Panc1 (cell line): ENCODE measurements at regions not wholly inside any gene's neighbourhood (a gene's known extent, or its start where the extent isn't known, plus 50 kb on each side); places are given as distances from the start of the nearest gene placed in this dataset.

ENCODE experiments used
- ATAC-seq: fragments of 200-7000 bp; cut with Tn5 transposase; 2 replicates; pipeline ENCODE4 v1.9.1; 2020; ENCODE audit warnings: mild to moderate bottlenecking, moderate library complexity
- BruUV-seq: library from RNA; stranded (reverse); fragments of 400-500 nt; replicated peaks from 2 replicates; lab custom pipeline; 2021; lab: Mats Ljungman, UMichigan
- CTCF ChIA-PET: fragments of 300-600 bp; sonication (Branson Sonifier 250); formaldehyde crosslinking; loops from one replicate; lab custom pipeline; 2022; ENCODE audit warnings: antibody characterized with exemption; lab: Charles Lee
- POLR2A ChIA-PET: fragments of 300-600 bp; sonication (Branson Sonifier 250); formaldehyde crosslinking; loops from one replicate; lab custom pipeline; 2022; ENCODE audit warnings: antibody characterized with exemption; lab: Charles Lee
- DNase-seq: peaks from one replicate; pipeline ENCODE4 v3.0.0-alpha.2; 2010; ENCODE audit warnings: low read depth, low spot score
- H3K27ac ChIP-seq: 2 replicates; pipeline ENCODE4 v1.5.1; 2011; ENCODE audit warnings: mild to moderate bottlenecking, low read length, inconsistent platforms
- H3K27me3 ChIP-seq: fragments of 200-500 bp; sonication (Bioruptor generic); 2 replicates; pipeline ENCODE4 v1.6.0; 2014; ENCODE audit warnings: low read length, inconsistent platforms; ENCODE audit not compliant: control insufficient read depth, insufficient read depth
- H3K36me3 ChIP-seq: fragments of 200-500 bp; sonication (Bioruptor generic); 2 replicates; pipeline ENCODE4 v1.5.1; 2014; ENCODE audit warnings: inconsistent platforms, mild to moderate bottlenecking, low read length, moderate library complexity; ENCODE audit not compliant: control insufficient read depth, insufficient read depth
- H3K4me1 ChIP-seq: 2 replicates; pipeline ENCODE4 v1.5.1; 2011; ENCODE audit warnings: inconsistent platforms, mild to moderate bottlenecking, low read length, moderate library complexity; ENCODE audit not compliant: control insufficient read depth, insufficient read depth
- H3K4me3 ChIP-seq, 2 experiments: 2 replicates each; pipeline ENCODE4 v1.5.1; 2011 to 2012; ENCODE audit warnings: low read depth in 2 of 2, low read length in 2 of 2, mild to moderate bottlenecking in 2 of 2, inconsistent platforms in 1 of 2, moderate library complexity in 1 of 2
- H3K9me3 ChIP-seq: fragments of 200-500 bp; sonication (Bioruptor generic); 2 replicates; pipeline ENCODE4 v1.5.1; 2014; ENCODE audit warnings: low read depth, mild to moderate bottlenecking, inconsistent platforms, low read length, moderate library complexity; ENCODE audit not compliant: control insufficient read depth, insufficient read depth
- CTCF ChIP-seq: fragments of 450-650 bp; IDR thresholded peaks from 2 replicates; pipeline ENCODE4 v1.5.1; 2017; ENCODE audit warnings: mild to moderate bottlenecking
- POLR2AphosphoS5 ChIP-seq: IDR thresholded peaks from 2 replicates; pipeline ENCODE4 v1.6.1; 2012; ENCODE audit warnings: mild to moderate bottlenecking, low read depth, low read length, moderate library complexity
- SIN3A ChIP-seq: IDR thresholded peaks from 2 replicates; pipeline ENCODE4 v1.6.1; 2012; ENCODE audit warnings: low read depth, mild to moderate bottlenecking, low read length, moderate library complexity, borderline replicate concordance; ENCODE audit not compliant: insufficient read depth
- TCF7L2 ChIP-seq: IDR thresholded peaks from 2 replicates; pipeline ENCODE4 v1.6.1; 2011; ENCODE audit warnings: mild to moderate bottlenecking, low read depth, low read length, inconsistent platforms
- in situ Hi-C: cut with HindIII; loops from 2 replicates; pipeline ENCODE4 v1.10.0; 2016; ENCODE audit warnings: low sequenced_read_pairs, low pct_unique_long_range_greater_than_20kb
- intact Hi-C: fragments of 100-400 bp; cut with micrococcal nuclease; formaldehyde crosslinking; loops from one replicate; pipeline ENCODE4 v1.10.0; 2022; ENCODE audit not compliant: unreplicated experiment
- TF ChIP-seq, protein P1 (sequence below), 2 experiments: IDR thresholded peaks; 2 replicates each; pipeline ENCODE4 v1.6.1; 2011 to 2012; ENCODE audit warnings: low read depth in 2 of 2, control low read depth in 1 of 2, low read length in 1 of 2, mild to moderate bottlenecking in 1 of 2, moderate library complexity in 1 of 2; ENCODE audit not compliant: insufficient read depth in 1 of 2

- ChIA-PET POLR2A (no interaction called here), CTCF (no interaction called here)
These were observed 262.7 kb downstream of the DEPDC1B start for GRCh38 chr5:60437308-60437707.

DNA sequence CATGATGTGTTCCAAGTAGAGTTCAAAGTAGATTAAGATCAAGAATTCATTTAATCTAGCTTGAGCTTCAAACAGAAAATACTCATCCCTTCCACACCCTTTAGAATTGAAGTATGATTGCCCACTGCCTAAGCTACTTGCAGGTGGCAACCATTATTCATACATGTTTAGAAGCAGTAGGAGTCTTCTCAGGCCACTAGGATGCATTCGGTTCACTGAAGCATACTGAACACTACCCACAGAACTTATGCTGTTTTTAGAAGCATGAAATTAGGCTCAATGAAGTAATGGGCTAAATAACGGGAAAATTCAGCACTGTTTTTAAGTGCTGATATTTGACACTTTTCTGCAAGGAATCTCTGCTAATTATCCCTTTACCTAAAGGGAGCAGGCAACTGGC, 263.4 kb downstream of the DEPDC1B start:
- H3K4me3 ChIP-seq: no peak overlapping the region
- DNase-seq: no peak
- CTCF ChIA-PET: no interaction called here

More at GRCh38 chr5:60437308-60437707, 262.7 kb downstream of the DEPDC1B start:
- Histone ChIP-seq H3K36me3 (no peaks in the 10 kb centered on the region), H3K4me1 (no peaks in the 10 kb centered on the region), H3K4me3 (no peak overlapping the region), H3K27ac (no peak overlapping the region), H3K9me3 (no peaks in the 10 kb centered on the region), H3K27me3 (no peaks in the 10 kb centered on the region)
- BruUV-seq: no TSS peak
- no peak for TF ChIP-seq POLR2AphosphoS5
- no peak for TF ChIP-seq SIN3A
- TF ChIP-seq, protein P1, sequence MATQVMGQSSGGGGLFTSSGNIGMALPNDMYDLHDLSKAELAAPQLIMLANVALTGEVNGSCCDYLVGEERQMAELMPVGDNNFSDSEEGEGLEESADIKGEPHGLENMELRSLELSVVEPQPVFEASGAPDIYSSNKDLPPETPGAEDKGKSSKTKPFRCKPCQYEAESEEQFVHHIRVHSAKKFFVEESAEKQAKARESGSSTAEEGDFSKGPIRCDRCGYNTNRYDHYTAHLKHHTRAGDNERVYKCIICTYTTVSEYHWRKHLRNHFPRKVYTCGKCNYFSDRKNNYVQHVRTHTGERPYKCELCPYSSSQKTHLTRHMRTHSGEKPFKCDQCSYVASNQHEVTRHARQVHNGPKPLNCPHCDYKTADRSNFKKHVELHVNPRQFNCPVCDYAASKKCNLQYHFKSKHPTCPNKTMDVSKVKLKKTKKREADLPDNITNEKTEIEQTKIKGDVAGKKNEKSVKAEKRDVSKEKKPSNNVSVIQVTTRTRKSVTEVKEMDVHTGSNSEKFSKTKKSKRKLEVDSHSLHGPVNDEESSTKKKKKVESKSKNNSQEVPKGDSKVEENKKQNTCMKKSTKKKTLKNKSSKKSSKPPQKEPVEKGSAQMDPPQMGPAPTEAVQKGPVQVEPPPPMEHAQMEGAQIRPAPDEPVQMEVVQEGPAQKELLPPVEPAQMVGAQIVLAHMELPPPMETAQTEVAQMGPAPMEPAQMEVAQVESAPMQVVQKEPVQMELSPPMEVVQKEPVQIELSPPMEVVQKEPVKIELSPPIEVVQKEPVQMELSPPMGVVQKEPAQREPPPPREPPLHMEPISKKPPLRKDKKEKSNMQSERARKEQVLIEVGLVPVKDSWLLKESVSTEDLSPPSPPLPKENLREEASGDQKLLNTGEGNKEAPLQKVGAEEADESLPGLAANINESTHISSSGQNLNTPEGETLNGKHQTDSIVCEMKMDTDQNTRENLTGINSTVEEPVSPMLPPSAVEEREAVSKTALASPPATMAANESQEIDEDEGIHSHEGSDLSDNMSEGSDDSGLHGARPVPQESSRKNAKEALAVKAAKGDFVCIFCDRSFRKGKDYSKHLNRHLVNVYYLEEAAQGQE (IDR thresholded peaks at IDR 0.05; ENCODE audit: insufficient read depth in 1 of 2, low read depth in 2 of 2, low read length in 1 of 2): no peak
- no peak for TF ChIP-seq TCF7L2
- TF ChIP-seq CTCF: no peak
- in situ Hi-C loops (no loop called here), intact Hi-C loops (no loop called here)
- DNase-seq: no peak
- ATAC-seq: no peak

More for the DNA sequence above, 263.4 kb downstream of the DEPDC1B start:
- TF ChIP-seq POLR2AphosphoS5: no peak
- TF ChIP-seq, protein P1 (IDR thresholded peaks at IDR 0.05; ENCODE audit: insufficient read depth in 1 of 2, low read depth in 2 of 2, low read length in 1 of 2): no peak
- TF ChIP-seq TCF7L2: no peak
- no peak for TF ChIP-seq SIN3A
- no peak for TF ChIP-seq CTCF
- POLR2A ChIA-PET: no interaction called here
- BruUV-seq: no TSS peak
- no peak for ATAC-seq
- H3K4me1 ChIP-seq: no peaks in the 10 kb centered on the region
- intact Hi-C loops: no loop called here
- H3K36me3 ChIP-seq: no peaks in the 10 kb centered on the region
- H3K9me3 ChIP-seq: no peaks in the 10 kb centered on the region
- in situ Hi-C loops: no loop called here
- no peaks in the 10 kb centered on the region for H3K27me3 ChIP-seq
- H3K27ac ChIP-seq: no peak overlapping the region
